Ureter (tissue), 1 donor: ENCODE measurements at regions not wholly inside any gene's neighbourhood (a gene's known extent, or its start where the extent isn't known, plus 50 kb on each side); places are given as distances from the start of the nearest gene placed in this dataset.
"Not testable (repeated sequence)": the region's sequence is repeated elsewhere in the genome, so short reads cannot be mapped to it uniquely, and the experiment has no call there.

Source experiments
- DNase-seq: peaks from one replicate; pipeline ENCODE4 v3.0.0-alpha.2; 2020; ENCODE audit warnings: low spot score
- donor health status: DM: yes; HTN: yes; CAD: no.

DNA sequence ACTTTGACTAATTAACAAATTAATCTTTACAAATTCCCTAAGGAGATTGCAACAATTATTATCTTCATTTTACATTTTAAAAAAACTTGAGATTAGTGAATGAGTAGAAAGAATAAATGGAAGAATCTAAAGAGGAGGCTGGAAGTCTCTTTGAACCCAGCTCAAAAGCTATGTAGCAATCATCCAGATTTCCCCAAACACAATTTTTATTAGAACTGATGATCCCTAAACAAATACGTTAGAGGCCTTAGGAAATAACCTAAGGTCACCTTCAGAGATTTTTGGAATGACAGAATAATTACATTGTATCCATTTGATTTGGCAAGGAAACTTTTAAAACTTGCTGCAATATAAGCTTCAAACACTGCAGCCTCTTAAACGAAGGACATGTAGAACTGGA, 242.4 kb upstream of the LYPLAL1 start:
- no peak for DNase-seq

DNA sequence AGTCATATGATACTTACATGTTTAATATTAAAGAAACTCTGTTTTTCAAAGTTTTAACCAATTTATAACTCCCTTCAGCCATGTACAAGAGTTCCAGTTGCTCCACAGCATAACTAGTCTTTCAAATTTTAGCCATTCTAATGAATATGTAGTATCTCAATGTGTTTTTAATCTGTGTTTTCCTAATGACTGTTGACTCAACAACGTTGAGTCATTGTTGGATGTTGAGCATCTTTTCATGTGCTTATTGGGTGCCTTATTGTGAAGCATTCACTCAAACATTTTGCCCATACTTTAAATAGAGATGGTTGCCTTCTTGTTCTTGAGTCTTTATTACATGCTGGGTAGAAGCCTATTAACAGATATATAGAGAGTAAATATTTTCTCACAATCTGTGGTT, 240.2 kb upstream of the LYPLAL1 start:
- DNase-seq = no peak

DNA sequence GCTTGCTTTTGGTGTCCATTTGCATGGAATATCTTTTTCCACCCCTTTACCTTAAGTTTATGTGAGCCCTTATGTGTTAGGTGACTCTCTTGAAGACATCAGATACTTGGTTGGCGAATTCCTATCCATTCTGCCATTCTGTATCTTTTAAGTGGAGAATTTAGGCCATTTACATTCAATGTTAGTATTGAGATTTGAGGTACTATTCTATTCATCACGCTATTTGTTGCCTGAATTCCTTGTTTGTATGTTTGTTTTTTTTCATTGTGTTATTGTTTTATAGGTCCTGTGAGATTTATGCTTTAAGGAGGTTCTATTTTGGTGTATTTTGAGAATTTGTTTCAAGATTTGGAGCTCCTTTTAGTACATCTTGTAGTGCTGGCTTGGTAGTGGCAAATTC, 238.3 kb upstream of the LYPLAL1 start:
- DNase-seq = not testable (repeated sequence)

DNA sequence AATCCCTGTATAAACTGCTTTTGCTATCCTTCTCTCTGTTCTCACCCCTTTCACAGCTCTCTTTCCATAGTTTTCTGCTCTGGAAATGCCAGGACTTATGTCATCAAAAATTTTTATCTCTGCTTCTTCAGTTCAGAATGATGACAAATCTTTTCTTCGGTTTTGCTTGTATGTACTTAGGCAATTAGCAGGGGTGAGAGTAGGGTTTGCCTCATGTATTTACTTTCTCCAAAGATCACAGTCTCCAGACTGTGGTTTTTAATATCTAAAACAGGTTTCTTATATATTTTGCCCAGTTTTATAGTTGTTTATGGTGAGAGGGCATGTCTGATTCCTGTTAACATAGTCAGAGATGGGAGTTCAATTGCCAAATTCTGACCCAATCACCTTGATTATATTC, 235.4 kb upstream of the LYPLAL1 start:
- no peak for DNase-seq

DNA sequence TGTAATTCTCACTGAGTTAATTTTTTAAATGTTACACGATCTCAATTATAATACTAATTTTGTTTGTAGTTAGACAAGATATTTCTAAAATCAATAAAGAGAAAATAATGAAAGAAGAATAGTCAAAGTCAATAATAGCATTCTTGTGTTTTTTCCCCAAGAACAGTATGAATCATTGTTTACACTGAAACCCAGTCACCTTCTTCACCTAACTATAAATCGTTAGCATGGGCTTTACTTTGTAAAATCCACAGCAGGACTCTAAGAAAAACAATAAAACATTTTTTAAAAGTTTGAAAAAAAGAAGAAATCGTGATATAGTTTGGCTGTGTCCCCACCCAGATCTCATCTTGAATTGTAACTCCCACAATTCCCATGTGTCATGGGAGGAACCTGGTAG, 234.6 kb upstream of the LYPLAL1 start:
- DNase-seq = no peak

DNA sequence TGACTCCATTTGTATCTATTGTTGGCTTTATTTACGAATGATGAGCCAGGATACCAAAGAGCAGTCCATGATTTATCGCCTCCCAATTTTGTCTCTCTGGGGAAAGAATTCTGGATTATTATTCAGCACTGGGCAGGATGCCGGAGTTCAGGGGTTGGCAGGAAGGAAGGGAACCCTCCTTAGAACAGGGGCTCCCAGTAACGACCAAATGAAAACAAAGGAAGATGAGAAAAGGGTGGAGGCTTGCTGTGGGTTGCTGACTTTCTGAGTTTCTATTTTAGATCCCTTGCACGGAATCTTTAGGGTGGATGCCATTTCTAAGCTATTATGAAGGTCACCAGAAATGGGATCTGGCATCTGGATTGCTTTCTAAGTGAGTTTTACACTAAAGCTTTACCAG, 231.2 kb upstream of the LYPLAL1 start:
- peak; percentile 53 for DNase-seq

DNA sequence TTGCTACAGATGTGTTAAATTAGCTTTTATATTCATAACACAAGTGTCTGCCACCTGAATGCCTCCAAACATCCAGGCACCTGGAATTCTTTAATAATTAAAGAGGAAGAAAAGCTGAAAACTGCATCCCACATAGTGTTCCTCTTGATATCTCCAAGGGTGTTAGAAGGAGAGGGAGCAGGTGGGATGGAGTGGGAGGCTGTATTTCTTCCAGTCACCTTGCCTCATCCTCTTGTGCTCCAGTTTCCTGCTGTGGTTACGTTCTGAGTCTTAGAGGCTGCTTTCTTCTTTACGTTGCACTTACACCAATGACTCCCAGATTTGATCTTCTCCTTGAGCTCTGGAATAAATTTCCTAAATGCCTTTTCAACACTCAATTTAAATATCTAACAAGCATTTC, 230.3 kb upstream of the LYPLAL1 start:
- no peak for DNase-seq

DNA sequence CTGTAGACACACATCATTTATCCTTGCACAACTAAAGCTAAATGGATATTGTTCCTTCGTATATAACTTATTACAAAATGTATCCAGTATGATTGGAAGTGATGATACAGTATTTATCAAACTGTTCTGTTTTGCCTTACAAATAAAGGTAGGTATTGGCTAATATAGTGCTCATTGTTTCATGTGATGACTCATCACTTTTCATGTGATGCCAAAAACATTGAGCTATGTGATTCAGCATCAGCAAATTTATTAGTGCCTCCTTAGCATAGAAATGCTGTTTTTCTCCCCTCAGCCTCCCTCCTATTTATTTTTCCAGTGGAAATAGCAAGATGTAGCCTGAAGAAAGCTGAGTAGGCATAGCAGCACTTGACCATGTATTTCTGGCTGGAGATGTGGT, 228.6 kb upstream of the LYPLAL1 start:
- DNase-seq = no peak

DNA sequence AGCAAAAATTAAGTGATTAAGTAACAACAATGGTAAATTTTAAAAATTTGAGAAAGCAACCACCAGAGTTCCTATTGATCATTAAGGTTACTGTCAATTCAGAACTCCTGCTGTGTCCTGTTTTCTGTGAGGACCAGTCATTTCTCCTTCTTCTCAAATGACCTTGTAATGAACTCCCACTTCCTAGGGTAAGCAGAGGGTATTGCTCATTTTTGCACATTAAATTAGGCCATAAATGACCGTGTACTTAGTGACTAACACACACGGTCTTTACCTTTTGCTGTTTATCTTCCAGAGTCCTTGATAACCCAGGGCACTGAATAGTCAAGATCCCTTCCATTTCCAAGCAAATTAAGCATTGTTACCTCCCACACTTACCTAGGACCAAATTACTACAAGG, 227.5 kb upstream of the LYPLAL1 start:
- no peak for DNase-seq

DNA sequence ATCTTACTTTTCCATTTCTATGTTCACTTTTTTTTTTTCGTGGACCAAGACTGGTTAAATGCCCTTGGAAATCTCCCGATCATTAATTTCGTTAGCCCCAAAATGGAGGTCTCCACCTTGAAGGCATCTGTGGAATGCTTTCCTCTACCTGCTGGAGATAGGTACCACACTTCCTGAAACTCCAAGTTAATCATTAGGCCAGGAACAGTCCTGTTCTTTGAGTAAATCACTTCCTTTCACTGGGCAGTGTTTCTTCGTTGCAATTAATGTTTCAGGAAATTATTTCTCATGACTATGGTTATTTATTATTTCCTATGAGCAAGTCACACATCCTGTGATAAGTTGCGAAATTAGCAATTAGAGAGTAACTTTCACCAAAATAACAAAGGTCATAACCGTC, 225.2 kb upstream of the LYPLAL1 start:
- no peak for DNase-seq

DNA sequence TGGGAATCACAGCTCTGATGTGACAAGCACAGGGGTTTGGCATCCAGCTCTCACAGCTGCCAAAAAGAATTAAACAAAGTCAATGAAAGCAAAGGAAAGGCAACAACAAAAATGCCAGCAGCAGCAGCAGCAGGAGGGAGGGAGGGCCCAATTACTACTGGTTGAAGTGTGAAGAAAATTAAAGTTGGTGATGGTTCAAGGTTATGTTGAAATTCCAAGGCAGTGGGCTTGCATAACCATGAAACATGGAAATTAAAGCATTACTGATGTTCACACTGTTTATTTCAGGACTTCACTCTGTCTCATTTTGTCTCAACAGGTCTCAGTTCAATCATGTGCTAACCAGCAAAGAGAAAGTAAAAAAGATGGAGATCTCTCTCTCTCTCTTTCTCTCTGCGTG, 220.3 kb upstream of the LYPLAL1 start:
- DNase-seq = no peak

DNA sequence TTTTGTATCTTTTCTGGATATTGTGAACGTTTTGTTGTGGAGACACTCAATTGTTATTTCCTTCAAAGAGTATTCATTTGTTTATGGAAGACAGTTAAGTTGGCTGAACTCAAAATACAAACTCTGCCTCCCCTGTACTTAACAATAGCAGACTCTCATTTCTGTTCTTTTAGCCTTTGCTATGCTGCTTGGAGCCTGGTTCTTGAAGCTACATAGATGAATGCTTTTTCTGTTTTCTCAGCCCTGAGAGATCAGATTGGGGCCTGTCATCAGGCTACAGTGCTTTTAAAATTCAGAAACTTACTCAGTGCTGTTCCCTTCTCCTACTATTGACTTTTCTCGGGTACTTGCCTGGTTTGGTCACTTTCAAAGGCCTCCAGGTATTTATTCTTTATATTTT, 215.7 kb upstream of the LYPLAL1 start:
- no peak for DNase-seq

DNA sequence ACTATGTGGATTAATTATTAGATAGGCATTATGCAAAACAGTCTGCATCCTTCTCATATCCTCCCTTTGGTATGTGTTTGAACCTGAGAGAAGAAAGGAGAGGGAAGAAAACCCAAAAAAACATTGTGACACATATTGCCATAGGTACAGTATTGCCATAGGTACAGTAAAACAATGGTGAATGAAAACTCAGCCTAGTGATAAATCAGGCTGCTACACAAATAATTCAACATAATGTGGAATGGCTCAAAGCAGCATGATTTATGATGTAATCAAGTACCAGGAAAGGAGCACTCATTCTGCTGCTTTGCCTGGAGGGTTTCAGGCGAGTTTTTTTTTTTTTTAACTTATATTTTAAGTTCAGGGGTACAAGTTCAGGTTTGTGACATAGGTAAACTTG, 213.9 kb upstream of the LYPLAL1 start:
- DNase-seq = no peak

DNA sequence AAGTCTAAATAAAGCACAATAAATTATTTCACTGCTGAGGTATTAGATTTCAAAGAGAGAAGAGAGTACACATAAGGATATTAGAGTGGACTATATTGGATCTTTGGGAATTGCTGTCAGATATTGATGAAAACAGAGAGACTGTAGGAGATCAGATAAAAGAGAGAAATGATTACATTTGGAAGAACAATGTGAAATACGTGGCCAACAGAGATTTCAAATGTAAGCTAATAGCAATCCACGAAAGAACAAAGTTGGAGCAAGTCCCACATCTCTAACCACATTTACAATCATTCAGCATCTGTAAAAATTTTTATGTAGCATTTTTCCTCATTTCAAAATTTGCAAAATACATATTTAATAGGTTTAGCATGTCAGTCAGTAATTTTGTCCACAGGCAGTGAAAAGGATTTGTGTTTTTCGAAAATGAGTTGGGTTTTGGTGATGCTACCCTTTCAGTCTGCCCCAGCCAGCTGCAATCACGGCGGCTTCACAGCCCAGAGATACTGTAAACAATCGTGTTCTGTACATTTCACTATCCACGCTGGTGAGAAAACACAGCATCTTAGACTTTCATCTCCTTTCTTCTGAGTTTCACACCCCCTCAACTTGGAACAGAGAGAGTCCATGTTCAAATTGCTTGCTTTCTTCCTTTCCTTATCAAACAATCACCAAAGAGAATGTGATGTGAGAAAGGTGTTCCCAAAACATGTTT, 209.1 kb upstream of the LYPLAL1 start:
- no peak for DNase-seq

DNA sequence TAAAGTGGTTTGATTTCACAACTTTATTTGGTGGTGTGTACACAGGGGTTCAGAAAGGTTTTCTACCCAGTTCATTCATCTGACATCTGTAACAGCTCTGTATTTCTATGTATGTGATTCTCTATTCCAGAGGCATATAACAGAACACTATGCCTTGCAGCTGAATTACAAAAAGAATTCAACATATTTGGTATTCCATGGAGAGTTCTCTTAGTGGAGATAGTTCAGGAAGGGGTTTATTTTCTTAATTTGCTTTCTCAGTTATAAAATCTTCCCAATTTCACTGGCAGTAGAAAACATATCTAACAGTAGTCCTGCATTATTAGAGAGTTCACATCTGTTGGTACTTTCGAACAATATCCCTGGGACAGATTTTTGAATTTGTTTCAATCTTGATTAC, 207.9 kb upstream of the LYPLAL1 start:
- no peak for DNase-seq

DNA sequence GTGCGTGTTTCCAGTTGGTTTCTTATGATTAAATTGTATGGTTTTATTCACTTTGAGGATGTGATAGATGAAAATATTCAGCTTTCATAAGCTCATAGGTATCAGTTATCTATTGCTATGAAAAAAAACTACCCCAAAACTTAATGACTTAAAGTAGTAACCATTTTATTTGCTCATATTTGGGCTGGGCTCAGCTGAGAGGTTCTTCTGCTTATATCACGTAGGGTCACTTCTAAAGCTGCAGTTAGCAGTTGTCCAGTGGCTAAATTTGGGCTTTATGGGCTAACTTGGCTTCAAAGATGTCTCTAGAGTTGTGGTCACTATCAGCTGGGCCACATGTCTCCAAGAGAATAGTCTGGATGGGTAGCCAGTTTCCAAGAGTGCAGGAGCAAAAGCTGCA, 206.4 kb upstream of the LYPLAL1 start:
- DNase-seq = no peak

DNA sequence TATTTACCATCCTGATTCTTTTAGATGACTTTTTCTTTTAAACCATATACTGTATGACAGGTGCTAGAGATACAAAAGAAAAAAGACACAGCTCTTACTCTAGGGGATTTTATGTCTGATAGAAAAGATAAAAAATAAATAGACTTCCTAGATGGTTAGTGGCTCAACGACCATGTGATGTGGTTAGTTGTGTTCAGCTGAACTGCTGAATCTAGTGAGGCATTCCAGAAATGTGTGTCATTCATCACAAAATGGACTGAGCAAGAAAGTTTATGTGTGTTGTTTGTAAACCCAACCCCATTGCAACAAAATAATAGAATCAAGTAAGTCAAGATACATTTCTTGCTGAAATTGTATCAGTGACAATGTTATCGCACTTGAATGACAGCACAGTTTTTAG, 205.8 kb upstream of the LYPLAL1 start:
- DNase-seq = no peak

DNA sequence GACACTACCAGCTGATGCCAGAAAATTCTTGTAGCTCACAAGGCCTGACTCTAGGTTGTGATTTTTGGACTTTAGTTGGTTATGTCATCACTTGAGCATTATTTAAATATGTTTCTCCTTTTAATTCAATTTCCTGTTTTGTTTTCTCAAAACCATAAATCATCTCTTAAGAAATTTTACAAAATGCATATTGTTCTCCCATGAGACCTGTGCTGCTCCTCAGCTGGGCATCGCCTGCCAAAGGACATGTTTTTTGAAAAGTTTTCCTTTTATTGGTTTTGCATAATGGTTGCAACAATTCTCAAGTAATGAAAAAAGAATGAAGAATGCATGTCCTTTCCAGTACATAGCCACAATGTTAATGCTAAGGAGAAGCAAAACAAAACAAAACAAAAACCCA, 204.7 kb upstream of the LYPLAL1 start:
- DNase-seq = no peak

DNA sequence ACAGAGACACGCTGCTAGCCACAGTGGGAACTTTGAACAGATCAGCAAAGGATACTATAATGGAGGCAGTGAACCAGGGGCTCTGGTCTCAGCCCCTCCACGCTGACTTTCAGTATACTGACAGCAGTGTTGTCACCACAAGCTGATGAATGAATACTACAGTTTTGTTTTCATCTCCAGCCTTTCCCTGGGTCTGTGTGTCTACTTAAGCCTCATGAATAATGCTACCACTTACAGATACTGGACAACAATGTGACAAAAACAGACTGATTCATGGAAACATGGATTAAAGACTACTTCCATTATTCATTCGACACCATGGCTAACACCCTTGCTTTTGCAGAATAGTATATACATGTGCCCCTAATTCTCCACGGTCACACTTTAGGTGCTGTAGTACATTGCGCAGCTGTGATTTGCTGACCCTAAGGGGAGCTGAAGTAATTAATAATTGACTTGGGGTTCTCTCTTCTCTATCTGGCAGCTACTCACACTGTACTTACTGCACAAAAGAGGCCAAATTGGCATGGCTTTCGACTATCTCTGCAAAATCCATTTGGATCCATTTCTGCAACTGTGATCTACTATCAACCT, 203.2 kb upstream of the LYPLAL1 start:
- no peak for DNase-seq

DNA sequence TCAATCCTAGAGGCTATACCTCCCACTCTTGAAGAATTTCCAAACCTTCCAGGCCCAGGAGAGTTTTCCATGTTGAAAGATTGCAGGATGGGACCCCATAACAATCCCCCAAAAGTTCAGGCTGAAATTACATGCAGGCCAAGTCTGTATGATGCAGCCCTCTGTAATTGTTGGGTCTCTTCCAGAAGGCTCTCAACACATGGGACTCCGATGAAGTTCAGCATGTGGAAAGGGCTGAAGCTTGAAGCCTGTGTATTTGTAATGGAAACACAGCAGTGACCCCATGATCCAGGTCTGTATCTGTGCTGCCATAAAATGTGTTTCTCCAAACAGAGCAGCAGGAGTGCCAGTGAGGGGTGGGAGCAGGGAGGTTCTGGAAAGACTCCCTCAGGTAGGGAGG, 202.5 kb upstream of the LYPLAL1 start:
- DNase-seq = no peak

DNA sequence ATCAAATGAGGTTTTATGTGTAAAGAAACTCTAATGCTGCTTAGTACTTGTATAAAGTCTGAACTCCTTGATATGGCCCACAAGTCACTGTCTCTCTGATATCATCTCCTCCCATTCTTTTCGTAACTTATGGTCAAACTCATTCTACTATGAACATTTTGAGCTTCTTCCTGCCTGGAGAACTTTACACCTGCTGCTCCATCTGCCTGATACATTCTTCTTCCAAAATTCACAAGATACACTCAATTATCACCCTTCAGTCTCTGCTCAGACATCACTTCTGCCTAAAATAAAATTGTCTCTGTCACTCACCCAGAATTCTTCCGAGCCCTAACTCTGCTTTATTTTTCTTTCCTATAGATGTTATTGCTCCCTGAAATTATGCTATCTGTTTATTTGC, 192.8 kb upstream of the LYPLAL1 start:
- DNase-seq = no peak

DNA sequence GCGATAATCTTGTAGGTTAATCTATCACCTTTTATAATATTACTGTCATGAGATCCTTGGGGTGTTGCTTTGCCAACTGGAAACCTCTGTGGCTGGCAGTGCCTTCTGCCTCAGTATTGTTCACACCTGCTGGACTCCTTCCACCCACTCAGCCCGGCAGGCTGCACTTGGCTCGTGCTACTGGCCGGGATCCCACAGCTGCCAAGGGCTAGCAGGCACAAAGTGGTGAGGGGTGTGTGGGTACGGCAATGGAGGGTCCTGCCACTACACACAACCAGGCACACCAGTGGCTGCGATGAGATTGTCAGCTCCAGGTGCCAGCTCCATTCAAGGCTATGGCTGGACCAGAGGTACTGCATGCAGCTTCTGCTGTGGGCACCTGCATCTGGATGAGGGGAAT, 191.2 kb upstream of the LYPLAL1 start:
- DNase-seq = no peak

DNA sequence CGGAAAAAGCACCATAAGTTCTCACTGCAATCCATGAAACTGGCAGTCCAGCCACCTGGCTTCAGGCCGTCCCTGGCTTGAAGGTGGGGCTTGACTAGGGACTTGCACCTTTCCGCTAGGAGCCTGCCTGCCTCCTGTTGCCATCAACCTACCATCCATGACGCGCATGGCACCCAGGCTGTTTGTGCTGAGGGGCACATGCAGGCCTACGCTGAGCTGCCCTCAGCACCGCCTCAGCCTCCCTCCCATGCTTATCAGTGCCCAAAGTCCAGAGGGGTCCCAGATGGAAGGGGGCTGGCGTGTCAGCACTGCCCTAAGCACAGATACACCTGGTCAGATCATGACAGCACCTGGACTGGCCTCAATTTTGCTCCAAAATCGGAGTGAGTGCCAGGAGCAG, 190.2 kb upstream of the LYPLAL1 start:
- DNase-seq = no peak

DNA sequence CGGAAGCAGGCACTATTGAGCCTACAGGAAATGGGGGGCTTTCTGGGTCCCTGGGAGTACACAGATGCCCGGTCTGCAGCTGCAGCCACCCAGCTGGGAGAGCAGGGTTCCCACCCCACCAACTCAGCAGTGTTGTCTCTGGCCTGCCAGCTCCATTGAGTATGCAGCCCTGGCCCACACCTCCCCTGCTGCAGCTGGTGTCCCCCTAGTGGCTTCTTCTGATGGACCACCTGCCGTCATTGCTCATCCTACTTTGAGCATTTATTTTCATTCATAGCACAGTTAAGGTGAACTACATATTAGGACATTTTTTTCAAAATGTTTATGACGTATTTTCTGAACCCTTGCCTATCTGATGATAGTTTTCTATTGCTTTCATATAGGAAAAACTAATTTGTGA, 189.8 kb upstream of the LYPLAL1 start:
- no peak for DNase-seq
